ENCODE measurements at regions not wholly inside any gene's neighbourhood (a gene's known extent, or its start where the extent isn't known, plus 50 kb on each side); places are given as distances from the start of the nearest gene placed in this dataset.

GRCh38 chr5:17106521-17106920 lies 110.9 kb upstream of the BASP1 start (continued):
- TF ChIP-seq CHD7 (IDR thresholded peaks at IDR 0.05; ENCODE audit: insufficient replicate concordance, low read length) (no peak), ZNF274 (IDR thresholded peaks at IDR 0.05; ENCODE audit: borderline replicate concordance, extremely low read depth, low read length) (no peak), RAD21 (IDR thresholded peaks at IDR 0.05 in 1 of 2, conservative IDR thresholded peaks at IDR 0.05 in 1 of 2; ENCODE audit: low read depth in 2 of 2, low read length in 2 of 2) (no peak), RBBP5 (IDR thresholded peaks at IDR 0.05; ENCODE audit: borderline replicate concordance, low read depth, low read length) (no peak), CHD1 (IDR thresholded peaks at IDR 0.05; ENCODE audit: low read depth, low read length) (no peak), ATF3 (IDR thresholded peaks at IDR 0.05; ENCODE audit: insufficient read depth, low read depth, low read length) (no peak), JUND (IDR thresholded peaks at IDR 0.05; ENCODE audit: low read length) (no peak), ATF2 (IDR thresholded peaks at IDR 0.05; ENCODE audit: low read length) (no peak), HDAC6 (IDR thresholded peaks at IDR 0.05; ENCODE audit: low read depth, low read length) (no peak)

Data from H1 (cell line).